ENCODE measurements at regions not wholly inside any gene's neighbourhood (a gene's known extent, or its start where the extent isn't known, plus 50 kb on each side); places are given as distances from the start of the nearest gene placed in this dataset.
"Not testable (repeated sequence)": the region's sequence is repeated elsewhere in the genome, so short reads cannot be mapped to it uniquely, and the experiment has no call there.

DNA sequence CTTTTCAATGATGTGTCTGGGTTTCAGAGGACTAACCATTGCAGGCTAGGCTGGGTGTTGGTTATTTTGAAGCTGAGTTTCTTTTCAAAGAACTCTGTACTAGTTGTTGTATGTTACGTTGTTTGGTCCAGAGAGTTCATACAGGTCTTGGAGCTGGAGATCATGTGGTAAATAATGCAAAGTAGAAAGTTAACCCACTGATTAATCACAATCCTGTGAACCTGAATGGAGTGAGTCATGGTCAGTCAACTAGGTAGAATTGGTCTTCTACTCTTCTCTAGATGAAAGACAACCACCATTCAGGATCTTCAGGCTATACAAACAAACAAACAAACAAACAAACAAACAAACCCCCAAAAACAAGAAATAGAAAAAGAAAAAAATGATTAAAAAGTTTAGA lies 388.9 kb upstream of the ACTBL2 start:
- no peak overlapping the region for H3K27ac ChIP-seq (ENCODE audit: low read length)
- BruUV-seq (replicated peaks): no TSS peak
- H3K36me3 ChIP-seq (ENCODE audit: control insufficient read depth, insufficient read depth, low read length): no peaks in the 10 kb centered on the region
- H3K4me1 ChIP-seq (ENCODE audit: control insufficient read depth, insufficient read depth, low read length): no peaks in the 10 kb centered on the region
- in situ Hi-C loops (cut with HindIII; ENCODE audit: low pct_unique_long_range_greater_than_20kb, low sequenced_read_pairs): no loop called here
- intact Hi-C loops (cut with micrococcal nuclease; ENCODE audit: unreplicated experiment): no loop called here
- ATAC-seq: no peak
- H3K9me3 ChIP-seq (ENCODE audit: control insufficient read depth, insufficient read depth, low read depth, low read length): no peaks in the 10 kb centered on the region
- POLR2A ChIA-PET: no interaction called here
- no peak for TF ChIP-seq SIN3A (IDR thresholded peaks at IDR 0.05; ENCODE audit: borderline replicate concordance, insufficient read depth, low read depth, low read length)
- CTCF ChIA-PET: no interaction called here
- no peak overlapping the region for H3K4me3 ChIP-seq (ENCODE audit: low read depth in 2 of 2, low read length in 2 of 2)
- H3K27me3 ChIP-seq (ENCODE audit: control insufficient read depth, insufficient read depth, low read length): no peaks in the 10 kb centered on the region
- DNase-seq (ENCODE audit: low read depth, low spot score): no peak

DNA sequence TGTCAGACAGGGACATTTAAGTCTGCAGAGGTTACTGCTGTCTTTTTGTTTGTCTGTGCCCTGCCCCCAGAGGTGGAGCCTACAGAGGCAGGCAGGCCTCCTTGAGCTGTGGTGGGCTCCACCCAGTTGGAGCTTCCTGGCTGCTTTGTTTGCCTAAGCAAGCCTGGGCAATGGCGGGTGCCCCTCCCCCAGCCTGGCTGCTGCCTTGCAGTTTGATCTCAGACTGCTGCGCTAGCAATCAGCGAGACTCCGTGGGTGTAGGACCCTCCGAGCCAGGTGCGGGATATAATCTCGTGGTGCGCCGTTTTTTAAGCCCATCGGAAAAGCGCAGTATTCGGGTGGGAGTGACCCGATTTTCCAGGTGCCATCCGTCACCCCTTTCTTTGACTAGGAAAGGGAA lies 387.7 kb upstream of the ACTBL2 start:
- POLR2A ChIA-PET; ATAC-seq; DNase-seq (ENCODE audit: low read depth, low spot score); H3K9me3 ChIP-seq (ENCODE audit: control insufficient read depth, insufficient read depth, low read depth, low read length); H3K4me1 ChIP-seq (ENCODE audit: control insufficient read depth, insufficient read depth, low read length); CTCF ChIA-PET; H3K27me3 ChIP-seq (ENCODE audit: control insufficient read depth, insufficient read depth, low read length); H3K36me3 ChIP-seq (ENCODE audit: control insufficient read depth, insufficient read depth, low read length); intact Hi-C loops (cut with micrococcal nuclease; ENCODE audit: unreplicated experiment); H3K27ac ChIP-seq (ENCODE audit: low read length); in situ Hi-C loops (cut with HindIII; ENCODE audit: low pct_unique_long_range_greater_than_20kb, low sequenced_read_pairs); BruUV-seq (replicated peaks); H3K4me3 ChIP-seq (ENCODE audit: low read depth in 2 of 2, low read length in 2 of 2): not testable (repeated sequence)

DNA sequence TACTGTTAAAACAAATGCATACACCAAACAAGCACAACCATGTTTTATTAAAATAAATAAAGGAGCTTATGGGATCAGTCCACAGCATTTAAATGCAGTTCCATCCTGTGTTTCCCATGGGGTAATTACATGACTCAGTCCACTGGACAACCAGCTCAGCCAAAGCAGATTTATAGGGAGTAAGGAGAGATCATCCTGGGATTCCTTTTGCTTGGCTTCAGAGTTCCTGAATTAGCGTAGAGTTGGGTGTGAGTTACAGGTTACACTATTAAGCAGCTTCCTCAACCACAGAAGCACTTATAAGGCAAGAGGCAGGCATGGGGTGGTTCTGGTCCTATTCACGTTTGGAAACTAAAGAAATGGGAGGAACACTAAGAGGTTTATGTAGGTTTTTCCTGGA lies 381.1 kb upstream of the ACTBL2 start:
- no TSS peak for BruUV-seq (replicated peaks)
- ATAC-seq (no peak), DNase-seq (ENCODE audit: low read depth, low spot score) (no peak)
- Histone ChIP-seq H3K4me3 (ENCODE audit: low read depth in 2 of 2, low read length in 2 of 2) (no peak overlapping the region), H3K4me1 (ENCODE audit: control insufficient read depth, insufficient read depth, low read length) (no peaks in the 10 kb centered on the region), H3K27ac (ENCODE audit: low read length) (no peak overlapping the region), H3K27me3 (ENCODE audit: control insufficient read depth, insufficient read depth, low read length) (no peaks in the 10 kb centered on the region), H3K36me3 (ENCODE audit: control insufficient read depth, insufficient read depth, low read length) (no peaks in the 10 kb centered on the region), H3K9me3 (ENCODE audit: control insufficient read depth, insufficient read depth, low read depth, low read length) (no peaks in the 10 kb centered on the region; the same call in 1 of the 2 replicates)
- ChIA-PET POLR2A (no interaction called here), CTCF (no interaction called here)
- in situ Hi-C loops (cut with HindIII; ENCODE audit: low pct_unique_long_range_greater_than_20kb, low sequenced_read_pairs) (no loop called here), intact Hi-C loops (cut with micrococcal nuclease; ENCODE audit: unreplicated experiment) (no loop called here)
- TF ChIP-seq TCF7L2 (IDR thresholded peaks at IDR 0.05; ENCODE audit: low read depth, low read length): no peak
- no peak for TF ChIP-seq POLR2AphosphoS5 (IDR thresholded peaks at IDR 0.05; ENCODE audit: low read depth, low read length)
- TF ChIP-seq, protein P1, sequence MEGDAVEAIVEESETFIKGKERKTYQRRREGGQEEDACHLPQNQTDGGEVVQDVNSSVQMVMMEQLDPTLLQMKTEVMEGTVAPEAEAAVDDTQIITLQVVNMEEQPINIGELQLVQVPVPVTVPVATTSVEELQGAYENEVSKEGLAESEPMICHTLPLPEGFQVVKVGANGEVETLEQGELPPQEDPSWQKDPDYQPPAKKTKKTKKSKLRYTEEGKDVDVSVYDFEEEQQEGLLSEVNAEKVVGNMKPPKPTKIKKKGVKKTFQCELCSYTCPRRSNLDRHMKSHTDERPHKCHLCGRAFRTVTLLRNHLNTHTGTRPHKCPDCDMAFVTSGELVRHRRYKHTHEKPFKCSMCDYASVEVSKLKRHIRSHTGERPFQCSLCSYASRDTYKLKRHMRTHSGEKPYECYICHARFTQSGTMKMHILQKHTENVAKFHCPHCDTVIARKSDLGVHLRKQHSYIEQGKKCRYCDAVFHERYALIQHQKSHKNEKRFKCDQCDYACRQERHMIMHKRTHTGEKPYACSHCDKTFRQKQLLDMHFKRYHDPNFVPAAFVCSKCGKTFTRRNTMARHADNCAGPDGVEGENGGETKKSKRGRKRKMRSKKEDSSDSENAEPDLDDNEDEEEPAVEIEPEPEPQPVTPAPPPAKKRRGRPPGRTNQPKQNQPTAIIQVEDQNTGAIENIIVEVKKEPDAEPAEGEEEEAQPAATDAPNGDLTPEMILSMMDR (IDR thresholded peaks at IDR 0.05): no peak
- no peak for TF ChIP-seq SIN3A (IDR thresholded peaks at IDR 0.05; ENCODE audit: borderline replicate concordance, insufficient read depth, low read depth, low read length)
- TF ChIP-seq, protein P2, sequence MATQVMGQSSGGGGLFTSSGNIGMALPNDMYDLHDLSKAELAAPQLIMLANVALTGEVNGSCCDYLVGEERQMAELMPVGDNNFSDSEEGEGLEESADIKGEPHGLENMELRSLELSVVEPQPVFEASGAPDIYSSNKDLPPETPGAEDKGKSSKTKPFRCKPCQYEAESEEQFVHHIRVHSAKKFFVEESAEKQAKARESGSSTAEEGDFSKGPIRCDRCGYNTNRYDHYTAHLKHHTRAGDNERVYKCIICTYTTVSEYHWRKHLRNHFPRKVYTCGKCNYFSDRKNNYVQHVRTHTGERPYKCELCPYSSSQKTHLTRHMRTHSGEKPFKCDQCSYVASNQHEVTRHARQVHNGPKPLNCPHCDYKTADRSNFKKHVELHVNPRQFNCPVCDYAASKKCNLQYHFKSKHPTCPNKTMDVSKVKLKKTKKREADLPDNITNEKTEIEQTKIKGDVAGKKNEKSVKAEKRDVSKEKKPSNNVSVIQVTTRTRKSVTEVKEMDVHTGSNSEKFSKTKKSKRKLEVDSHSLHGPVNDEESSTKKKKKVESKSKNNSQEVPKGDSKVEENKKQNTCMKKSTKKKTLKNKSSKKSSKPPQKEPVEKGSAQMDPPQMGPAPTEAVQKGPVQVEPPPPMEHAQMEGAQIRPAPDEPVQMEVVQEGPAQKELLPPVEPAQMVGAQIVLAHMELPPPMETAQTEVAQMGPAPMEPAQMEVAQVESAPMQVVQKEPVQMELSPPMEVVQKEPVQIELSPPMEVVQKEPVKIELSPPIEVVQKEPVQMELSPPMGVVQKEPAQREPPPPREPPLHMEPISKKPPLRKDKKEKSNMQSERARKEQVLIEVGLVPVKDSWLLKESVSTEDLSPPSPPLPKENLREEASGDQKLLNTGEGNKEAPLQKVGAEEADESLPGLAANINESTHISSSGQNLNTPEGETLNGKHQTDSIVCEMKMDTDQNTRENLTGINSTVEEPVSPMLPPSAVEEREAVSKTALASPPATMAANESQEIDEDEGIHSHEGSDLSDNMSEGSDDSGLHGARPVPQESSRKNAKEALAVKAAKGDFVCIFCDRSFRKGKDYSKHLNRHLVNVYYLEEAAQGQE (IDR thresholded peaks at IDR 0.05; ENCODE audit: insufficient read depth in 1 of 2, low read depth in 2 of 2, low read length in 1 of 2): no peak

Measured in Panc1 (cell line).